ENCODE measurements at regions not wholly inside any gene's neighbourhood (a gene's known extent, or its start where the extent isn't known, plus 50 kb on each side); places are given as distances from the start of the nearest gene placed in this dataset.

- Mint-ChIP-seq H3K27ac (no peak overlapping the region), H3K9me3 (no peaks in the 10 kb centered on the region), H3K27me3 (ENCODE audit: low read depth) (no peaks in the 10 kb centered on the region), H3K4me1 (ENCODE audit: low read depth) (no peaks in the 10 kb centered on the region), H3K4me3 (no peak overlapping the region), H3K36me3 (ENCODE audit: insufficient read depth in 2 of 2) (no peaks in the 10 kb centered on the region)
- DNase-seq (no peak), ATAC-seq (replicated peaks in 1 of 2) (no peak)
Measured at GRCh38 chr11:28536504-28537267, 428.5 kb downstream of the METTL15 start.

GRCh38 chr11:28535677-28536076 is 427.5 kb downstream of the METTL15 start:
- no peaks in the 10 kb centered on the region for H3K27me3 Mint-ChIP-seq (ENCODE audit: low read depth)
- no peak for DNase-seq
- H3K27ac Mint-ChIP-seq = no peak overlapping the region
- peak in 1 of 2 donors; percentile 25 for ATAC-seq (replicated peaks in 1 of 2)
- no peaks in the 10 kb centered on the region for H3K9me3 Mint-ChIP-seq
- no peaks in the 10 kb centered on the region for H3K4me1 Mint-ChIP-seq (ENCODE audit: low read depth)
- H3K4me3 Mint-ChIP-seq = no peak overlapping the region
- H3K36me3 Mint-ChIP-seq (ENCODE audit: insufficient read depth in 2 of 2) = no peaks in the 10 kb centered on the region

DNA sequence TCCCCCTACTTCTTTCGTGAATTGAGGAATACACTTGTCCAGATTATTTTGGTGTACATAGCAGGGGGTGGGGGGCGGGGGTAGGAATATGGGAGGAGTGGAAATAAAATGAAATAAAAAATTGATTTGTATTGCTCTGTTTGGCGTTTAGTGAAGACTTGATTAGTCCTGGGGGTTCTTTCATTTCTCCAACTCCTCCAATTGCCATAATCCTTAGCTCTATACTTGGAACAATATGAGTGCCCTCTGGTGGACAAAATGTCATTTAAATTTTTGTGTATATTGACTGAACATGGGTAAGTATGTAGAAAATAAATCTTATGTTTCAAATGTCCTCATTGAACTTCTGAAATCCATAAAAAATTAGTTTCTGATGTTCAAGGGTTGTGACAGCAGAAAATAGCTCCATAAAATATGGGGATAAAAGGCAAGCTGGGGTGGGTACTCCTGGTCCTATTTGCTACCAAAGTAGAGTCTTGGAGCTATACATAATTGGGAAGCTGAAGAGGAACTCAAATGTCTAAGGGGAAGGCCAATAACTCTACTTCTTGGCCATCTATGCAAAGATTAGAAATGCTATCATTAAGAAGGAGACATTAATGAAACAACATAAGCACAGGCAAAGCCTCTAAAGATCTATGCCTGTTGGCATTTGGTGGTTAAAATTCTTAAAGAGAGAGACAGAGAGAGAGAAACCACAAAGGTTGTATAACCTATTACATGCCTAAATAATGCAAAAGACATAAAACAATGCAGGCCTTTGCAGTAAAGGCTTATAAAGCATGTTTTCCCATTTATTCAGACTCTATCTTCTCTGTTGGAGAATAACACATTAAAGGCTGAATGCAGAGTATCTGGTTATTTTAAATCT is 421.6 kb downstream of the METTL15 start:
- DNase-seq (no peak), ATAC-seq (replicated peaks in 1 of 2) (no peak)
- Mint-ChIP-seq H3K4me1 (ENCODE audit: low read depth) (no peaks in the 10 kb centered on the region), H3K27me3 (ENCODE audit: low read depth) (no peaks in the 10 kb centered on the region), H3K36me3 (ENCODE audit: insufficient read depth in 2 of 2) (peaks cover 3 to 4% of the 10 kb centered on the region in 2 donors), H3K9me3 (peaks cover 5 to 7% of the 10 kb centered on the region in 2 donors), H3K4me3 (no peak overlapping the region), H3K27ac (no peak overlapping the region)

DNA sequence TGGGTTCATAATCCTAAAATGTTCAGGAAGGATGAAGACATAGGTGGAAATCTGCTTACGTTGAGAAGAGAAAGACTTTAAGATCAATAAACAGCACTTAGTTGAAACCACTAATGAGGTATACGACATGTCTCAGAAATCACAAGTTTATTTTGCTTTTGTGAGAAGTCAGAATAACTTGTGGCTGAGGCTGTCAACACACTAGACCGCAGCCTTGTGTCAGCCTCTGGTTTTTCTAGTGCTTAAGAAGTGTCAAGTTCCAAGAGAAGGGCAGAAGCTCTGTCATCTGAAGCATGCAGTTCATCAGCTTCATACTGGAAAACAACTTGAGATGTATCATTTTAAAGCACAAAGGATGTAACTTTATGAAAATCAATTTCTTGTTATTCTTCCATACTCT is 420.9 kb downstream of the METTL15 start:
- Mint-ChIP-seq H3K27ac (no peak overlapping the region), H3K4me3 (no peak overlapping the region), H3K27me3 (ENCODE audit: low read depth) (no peaks in the 10 kb centered on the region), H3K36me3 (ENCODE audit: insufficient read depth in 2 of 2) (peaks cover 6 to 8% of the 10 kb centered on the region in 2 donors), H3K4me1 (ENCODE audit: low read depth) (no peaks in the 10 kb centered on the region), H3K9me3 (peaks cover 10 to 12% of the 10 kb centered on the region in 2 donors)
- ATAC-seq (replicated peaks in 1 of 2) = no peak
- DNase-seq = no peak

DNA sequence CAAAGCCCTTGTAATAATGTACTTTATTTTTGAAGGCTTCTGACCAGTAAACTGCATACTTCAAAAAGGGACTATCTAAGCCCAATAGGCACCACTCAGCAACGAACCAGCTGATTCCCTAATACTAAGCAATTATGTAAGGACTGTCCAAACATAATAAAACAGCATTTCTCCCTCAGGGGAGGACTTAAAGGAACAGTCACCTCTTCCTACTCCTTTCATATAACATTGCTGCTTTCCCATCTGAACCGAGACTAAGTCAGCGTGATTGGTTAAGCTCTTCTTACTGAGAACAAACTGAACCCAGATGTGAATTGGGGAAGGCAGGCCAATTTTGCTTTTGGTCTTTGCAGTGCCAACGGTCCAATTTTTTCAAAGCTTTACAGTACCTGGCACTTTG is 420.0 kb downstream of the METTL15 start:
- Mint-ChIP-seq H3K4me3 (no peak overlapping the region), H3K4me1 (ENCODE audit: low read depth) (no peaks in the 10 kb centered on the region), H3K27ac (no peak overlapping the region), H3K9me3 (peaks cover 10 to 13% of the 10 kb centered on the region in 2 donors), H3K36me3 (ENCODE audit: insufficient read depth in 2 of 2) (peaks cover 6 to 8% of the 10 kb centered on the region in 2 donors), H3K27me3 (ENCODE audit: low read depth) (no peaks in the 10 kb centered on the region)
- DNase-seq (no peak), ATAC-seq (replicated peaks in 1 of 2) (no peak)

GRCh38 chr11:28526406-28526751 is 418.2 kb downstream of the METTL15 start:
- H3K4me3 Mint-ChIP-seq = no peak overlapping the region
- ATAC-seq (replicated peaks in 1 of 2) (no peak), DNase-seq (no peak)
- H3K27ac Mint-ChIP-seq = no peak overlapping the region
- peaks cover 10 to 13% of the 10 kb centered on the region in 2 donors for H3K9me3 Mint-ChIP-seq
- no peaks in the 10 kb centered on the region for H3K4me1 Mint-ChIP-seq (ENCODE audit: low read depth)
- H3K27me3 Mint-ChIP-seq (ENCODE audit: low read depth) = no peaks in the 10 kb centered on the region
- H3K36me3 Mint-ChIP-seq (ENCODE audit: insufficient read depth in 2 of 2) = peaks cover 6 to 8% of the 10 kb centered on the region in 2 donors

DNA sequence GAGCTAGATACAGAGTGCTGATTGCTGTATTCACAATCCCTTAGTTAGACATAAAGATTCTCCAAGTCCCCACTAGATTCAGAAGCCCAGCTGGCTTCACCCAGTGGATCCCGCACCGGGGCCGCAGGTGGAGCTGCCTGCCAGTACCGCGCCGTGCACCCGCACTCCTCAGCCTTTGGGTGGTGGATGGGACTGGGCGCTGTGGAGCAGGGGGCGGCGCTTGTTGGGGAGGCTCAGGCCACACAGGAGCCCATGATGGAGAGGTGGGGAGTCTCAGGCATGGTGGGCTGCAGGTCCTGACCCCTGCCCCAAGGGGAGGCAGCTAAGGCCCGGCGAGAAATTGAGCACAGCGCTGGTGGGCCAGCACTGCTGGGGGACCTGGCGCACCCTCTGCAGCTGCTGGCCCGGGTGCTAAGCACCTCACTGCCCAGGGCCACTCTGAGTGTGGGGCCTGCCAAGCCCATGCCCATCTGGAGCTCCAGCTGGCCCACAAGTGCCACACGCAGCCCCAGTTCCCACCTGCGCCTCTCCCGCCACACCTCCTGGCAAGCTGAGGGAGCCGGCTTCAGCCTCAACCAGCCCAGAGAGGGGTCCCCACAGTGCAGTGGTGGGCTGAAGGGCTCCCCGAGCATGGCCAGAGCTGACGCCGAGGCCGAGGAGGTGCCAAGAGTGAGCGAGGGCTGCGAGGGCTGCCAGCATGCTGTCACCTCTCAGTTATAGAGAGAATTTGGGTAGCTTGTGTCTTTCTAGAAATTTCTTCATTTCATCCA is 417.6 kb downstream of the METTL15 start:
- Mint-ChIP-seq H3K36me3 (ENCODE audit: insufficient read depth in 2 of 2) (peaks cover 6 to 8% of the 10 kb centered on the region in 2 donors), H3K27me3 (ENCODE audit: low read depth) (no peaks in the 10 kb centered on the region), H3K9me3 (peaks cover 10 to 13% of the 10 kb centered on the region in 2 donors), H3K27ac (no peak overlapping the region), H3K4me1 (ENCODE audit: low read depth) (no peaks in the 10 kb centered on the region), H3K4me3 (no peak overlapping the region)
- DNase-seq (no peak), ATAC-seq (replicated peaks in 1 of 2) (no peak)

DNA sequence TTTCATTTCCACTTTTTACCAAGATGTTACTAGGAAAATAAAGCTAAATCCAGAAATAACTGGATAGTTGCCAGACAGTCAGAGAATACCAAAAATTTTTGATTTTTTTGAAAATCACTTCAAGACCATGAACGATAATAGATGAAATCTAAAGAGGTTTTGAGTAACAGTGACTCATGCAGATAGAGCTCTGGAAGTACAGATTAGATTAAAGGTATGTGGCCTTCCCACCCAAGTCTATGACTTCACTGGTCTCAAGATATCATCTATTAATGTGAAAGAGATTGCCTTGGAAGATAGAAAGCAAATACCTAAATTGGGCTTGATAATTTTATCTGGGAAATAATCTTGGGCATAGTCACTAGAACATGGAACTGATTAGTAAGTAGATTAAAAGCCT is 415.9 kb downstream of the METTL15 start:
- DNase-seq (no peak), ATAC-seq (replicated peaks in 1 of 2) (no peak)
- H3K27me3 Mint-ChIP-seq (ENCODE audit: low read depth) = no peaks in the 10 kb centered on the region
- H3K27ac Mint-ChIP-seq = no peak overlapping the region
- peaks cover 6 to 8% of the 10 kb centered on the region in 2 donors for H3K36me3 Mint-ChIP-seq (ENCODE audit: insufficient read depth in 2 of 2)
- H3K4me1 Mint-ChIP-seq (ENCODE audit: low read depth) = no peaks in the 10 kb centered on the region
- no peak overlapping the region for H3K4me3 Mint-ChIP-seq
- peaks cover 10 to 13% of the 10 kb centered on the region in 2 donors for H3K9me3 Mint-ChIP-seq

DNA sequence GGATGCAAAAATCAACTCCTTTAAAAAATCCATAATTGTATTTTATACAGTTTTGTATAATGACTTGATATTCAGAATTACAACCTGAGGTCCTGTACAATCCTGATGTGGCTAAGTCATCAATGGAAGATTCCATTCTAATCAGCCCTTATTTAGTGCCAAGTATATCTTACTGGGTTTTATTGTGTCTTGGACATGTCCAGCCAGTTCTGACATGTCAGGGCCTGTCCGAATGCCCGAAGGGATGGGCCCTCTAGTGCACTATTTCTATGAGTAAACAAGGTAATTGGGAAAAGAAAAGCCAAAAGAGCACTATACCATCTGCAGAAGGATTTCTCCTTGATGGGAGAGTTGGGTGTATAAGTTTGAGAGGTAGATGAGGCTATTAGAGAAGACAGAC is 412.9 kb downstream of the METTL15 start:
- no peak for DNase-seq
- no peaks in the 10 kb centered on the region for H3K4me1 Mint-ChIP-seq (ENCODE audit: low read depth)
- H3K9me3 Mint-ChIP-seq = peaks cover 8 to 9% of the 10 kb centered on the region in 2 donors
- H3K36me3 Mint-ChIP-seq (ENCODE audit: insufficient read depth in 2 of 2) = peaks cover 6% of the 10 kb centered on the region in 2 donors
- no peaks in the 10 kb centered on the region for H3K27me3 Mint-ChIP-seq (ENCODE audit: low read depth)
- no peak for ATAC-seq (replicated peaks in 1 of 2)
- H3K4me3 Mint-ChIP-seq = no peak overlapping the region
- H3K27ac Mint-ChIP-seq = no peak overlapping the region

DNA sequence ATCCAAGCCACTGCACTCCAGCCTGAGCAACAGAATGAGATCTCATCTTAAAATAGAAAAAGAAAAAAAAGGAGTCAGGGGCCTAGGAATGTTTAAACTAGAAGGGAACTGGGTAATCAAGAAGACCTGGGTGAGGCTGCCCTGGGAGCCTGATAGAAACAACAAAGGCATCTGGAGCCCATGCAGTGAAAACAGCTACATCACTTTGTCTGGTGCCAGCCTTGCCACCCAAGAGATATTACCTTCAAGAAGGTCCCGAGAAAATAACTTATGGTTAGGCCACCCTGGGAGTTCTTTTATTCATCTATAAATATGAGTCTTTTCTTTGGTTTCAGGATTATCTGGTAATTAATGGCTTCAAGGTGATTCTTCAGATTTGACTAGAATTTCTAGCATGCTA is 412.1 kb downstream of the METTL15 start:
- Mint-ChIP-seq H3K27ac (no peak overlapping the region), H3K4me1 (ENCODE audit: low read depth) (no peaks in the 10 kb centered on the region), H3K9me3 (peaks cover 6 to 7% of the 10 kb centered on the region in 2 donors), H3K36me3 (ENCODE audit: insufficient read depth in 2 of 2) (peaks cover 4% of the 10 kb centered on the region in 2 donors), H3K4me3 (no peak overlapping the region), H3K27me3 (ENCODE audit: low read depth) (no peaks in the 10 kb centered on the region)
- DNase-seq (no peak), ATAC-seq (replicated peaks in 1 of 2) (no peak)

- H3K36me3 Mint-ChIP-seq (ENCODE audit: insufficient read depth in 2 of 2) = no peaks in the 10 kb centered on the region
- no peak for ATAC-seq (replicated peaks in 1 of 2)
- H3K4me3 Mint-ChIP-seq = no peak overlapping the region
- H3K27ac Mint-ChIP-seq = no peak overlapping the region
- H3K9me3 Mint-ChIP-seq = peaks cover 0 to 2% of the 10 kb centered on the region in 2 donors
- no peaks in the 10 kb centered on the region for H3K4me1 Mint-ChIP-seq (ENCODE audit: low read depth)
- DNase-seq = no peak
- no peaks in the 10 kb centered on the region for H3K27me3 Mint-ChIP-seq (ENCODE audit: low read depth)
Measured at GRCh38 chr11:28518825-28519224, 410.6 kb downstream of the METTL15 start.

DNA sequence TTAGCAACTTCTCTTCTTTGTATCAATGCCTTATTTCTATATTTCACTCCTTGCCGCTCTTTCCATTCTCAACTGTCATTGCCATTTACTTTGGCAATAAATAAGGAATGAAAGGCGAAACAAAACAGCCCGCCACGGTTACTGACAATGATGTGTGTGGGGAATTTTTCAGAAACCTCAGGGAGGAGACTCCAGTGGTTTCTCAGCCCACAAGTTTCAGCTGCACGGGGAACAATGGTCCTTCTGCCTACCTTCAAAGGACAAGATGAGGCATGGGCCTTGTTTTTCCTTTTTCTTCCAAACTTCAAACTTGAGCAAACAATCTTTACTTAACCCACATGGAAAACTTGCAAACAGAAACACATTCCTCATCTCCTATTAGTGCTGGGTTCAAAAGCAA is 409.4 kb downstream of the METTL15 start:
- DNase-seq (no peak), ATAC-seq (replicated peaks in 1 of 2) (no peak)
- Mint-ChIP-seq H3K27ac (no peak overlapping the region), H3K27me3 (ENCODE audit: low read depth) (no peaks in the 10 kb centered on the region), H3K9me3 (no peaks in the 10 kb centered on the region), H3K36me3 (ENCODE audit: insufficient read depth in 2 of 2) (no peaks in the 10 kb centered on the region), H3K4me1 (ENCODE audit: low read depth) (no peaks in the 10 kb centered on the region), H3K4me3 (no peak overlapping the region)

DNA sequence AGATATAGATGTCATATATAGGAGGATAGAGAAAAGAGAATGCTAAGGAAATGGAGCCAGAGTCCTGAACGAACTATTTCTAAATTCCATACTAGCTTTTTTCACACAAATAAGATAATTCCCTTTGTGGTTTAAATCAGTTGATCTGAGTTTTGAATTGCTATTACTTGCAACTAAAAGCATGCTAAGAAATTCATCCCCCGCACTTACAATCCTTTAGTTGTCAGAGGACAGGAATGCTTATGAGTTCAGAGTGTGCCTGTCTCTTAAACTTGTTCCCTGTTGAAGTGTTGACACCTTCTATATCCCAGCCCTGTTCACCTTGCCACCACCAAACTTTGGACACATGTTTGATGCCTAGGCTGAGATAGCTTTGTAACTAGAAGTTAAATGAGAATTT is 406.2 kb downstream of the METTL15 start:
- Mint-ChIP-seq H3K4me1 (ENCODE audit: low read depth) (no peaks in the 10 kb centered on the region), H3K36me3 (ENCODE audit: insufficient read depth in 2 of 2) (no peaks in the 10 kb centered on the region), H3K27me3 (ENCODE audit: low read depth) (no peaks in the 10 kb centered on the region), H3K4me3 (no peak overlapping the region), H3K9me3 (no peaks in the 10 kb centered on the region), H3K27ac (no peak overlapping the region)
- ATAC-seq (replicated peaks in 1 of 2) (no peak), DNase-seq (no peak)
